WTC11 (cell line): ENCODE measurements at regions not wholly inside any gene's neighbourhood (a gene's known extent, or its start where the extent isn't known, plus 50 kb on each side); places are given as distances from the start of the nearest gene placed in this dataset.

Experiments used
- ATAC-seq: fragments of 200-7000 bp; cut with Tn5 transposase; 2 replicates; pipeline ENCODE4 v1.10.0; 2021; ENCODE audit warnings: mild to moderate bottlenecking, moderate library complexity
- CTCF ChIA-PET: fragments of 300-600 bp; sonication (Branson Sonifier 250); formaldehyde crosslinking; loops from one replicate; lab custom pipeline; 2021; ENCODE audit warnings: antibody characterized with exemption; lab: Charles Lee
- POLR2A ChIA-PET: fragments of 350-600 bp; sonication (Branson Sonifier 250); formaldehyde crosslinking; loops from one replicate; lab custom pipeline; 2021; ENCODE audit warnings: antibody characterized with exemption; lab: Charles Lee
- DNase-seq: peaks from one replicate; pipeline ENCODE4 v3.0.0; 2021; ENCODE audit warnings: low spot score
- H3K27ac Mint-ChIP-seq: 2 replicates; pipeline ENCODE4 v1.8.0; 2021; ENCODE audit warnings: mixed read lengths
- H3K27me3 Mint-ChIP-seq: 2 replicates; pipeline ENCODE4 v1.8.0; 2021; ENCODE audit warnings: low read depth, mild to moderate bottlenecking, moderate library complexity, mixed read lengths
- H3K36me3 Mint-ChIP-seq: 2 replicates; pipeline ENCODE4 v1.8.0; 2021; ENCODE audit warnings: mixed read lengths
- H3K4me1 Mint-ChIP-seq: 2 replicates; pipeline ENCODE4 v1.8.0; 2022; ENCODE audit warnings: mixed read lengths
- H3K4me3 Mint-ChIP-seq: 2 replicates; pipeline ENCODE4 v1.8.0; 2021; ENCODE audit warnings: mild to moderate bottlenecking, moderate library complexity, mixed read lengths
- H3K9me3 Mint-ChIP-seq: 2 replicates; pipeline ENCODE4 v1.8.0; 2021; ENCODE audit warnings: mixed read lengths
- E2F4 ChIP-seq: sonication (generic); formaldehyde crosslinking; IDR thresholded peaks from 2 replicates; pipeline ENCODE4 v1.8.1; 2022; ENCODE audit warnings: low read depth, mild to moderate bottlenecking, moderate library complexity, missing genetic modification reagents, borderline replicate concordance
- EMX1 ChIP-seq: fragments of 250-450 bp; sonication (Bioruptor Pico); IDR thresholded peaks from 2 replicates; pipeline ENCODE4 v1.8.0; 2021; ENCODE audit warnings: mild to moderate bottlenecking
- GRHL2 ChIP-seq: fragments of 250-450 bp; sonication (Bioruptor Pico); IDR thresholded peaks from 2 replicates; pipeline ENCODE4 v1.8.0; 2022; ENCODE audit warnings: mild to moderate bottlenecking, moderate library complexity; ENCODE audit not compliant: insufficient replicate concordance, severe bottlenecking
- NR2C2 ChIP-seq: sonication (generic); formaldehyde crosslinking; IDR thresholded peaks from 2 replicates; pipeline ENCODE4 v1.8.0; 2022; ENCODE audit warnings: mild to moderate bottlenecking, missing genetic modification reagents
- OVOL2 ChIP-seq: fragments of 250-450 bp; sonication (Bioruptor Pico); IDR thresholded peaks from 2 replicates; pipeline ENCODE4 v1.9.0; 2021; ENCODE audit warnings: mild to moderate bottlenecking, borderline replicate concordance
- SMAD3 ChIP-seq: sonication (generic); formaldehyde crosslinking; IDR thresholded peaks from 2 replicates; pipeline ENCODE4 v1.8.0; 2022; ENCODE audit warnings: missing genetic modification reagents, mild to moderate bottlenecking, borderline replicate concordance
- TEAD1 ChIP-seq: sonication (generic); formaldehyde crosslinking; IDR thresholded peaks from 2 replicates; pipeline ENCODE4 v1.8.0; 2022; ENCODE audit warnings: mild to moderate bottlenecking, missing genetic modification reagents
- TEAD4 ChIP-seq: sonication (generic); formaldehyde crosslinking; IDR thresholded peaks from 2 replicates; pipeline ENCODE4 v1.8.0; 2022; ENCODE audit warnings: mild to moderate bottlenecking, missing genetic modification reagents
- ZBTB43 ChIP-seq: sonication (generic); formaldehyde crosslinking; IDR thresholded peaks from 2 replicates; pipeline ENCODE4 v1.8.1; 2023; ENCODE audit warnings: mild to moderate bottlenecking, missing genetic modification reagents
- ZMAT4 ChIP-seq: fragments of 250-450 bp; sonication (Bioruptor Pico); IDR thresholded peaks from 2 replicates; pipeline ENCODE4 v1.9.0; 2021; ENCODE audit warnings: mild to moderate bottlenecking
- ZNF396 ChIP-seq: fragments of 250-450 bp; sonication (Bioruptor Pico); IDR thresholded peaks from 2 replicates; pipeline ENCODE4 v1.8.0; 2021; ENCODE audit warnings: mild to moderate bottlenecking, moderate library complexity, borderline replicate concordance
- ZNF416 ChIP-seq: fragments of 250-450 bp; sonication (Bioruptor Pico); IDR thresholded peaks from 2 replicates; pipeline ENCODE4 v1.9.0; 2021; ENCODE audit warnings: mild to moderate bottlenecking, inconsistent platforms
- ZNF512 ChIP-seq: sonication (generic); formaldehyde crosslinking; IDR thresholded peaks from 2 replicates; pipeline ENCODE4 v1.8.1; 2022; ENCODE audit warnings: missing genetic modification reagents, borderline replicate concordance

GRCh38 chr2:51105811-51106210, 73.9 kb upstream of the NRXN1 start:
- H3K27me3 Mint-ChIP-seq = no peaks in the 10 kb centered on the region
- TF ChIP-seq TEAD1 (CRISPR knock-in tag) (no peak), GRHL2 (CRISPR knock-in tag) (no peak), ZNF512 (CRISPR knock-in tag) (no peak), E2F4 (CRISPR knock-in tag) (no peak)
- no peak overlapping the region for H3K27ac Mint-ChIP-seq
- POLR2A ChIA-PET = no interaction called here
- no peak overlapping the region for H3K4me3 Mint-ChIP-seq
- H3K36me3 Mint-ChIP-seq = no peaks in the 10 kb centered on the region
- DNase-seq (no peak), ATAC-seq (no peak)
- CTCF ChIA-PET = no interaction called here
- no peaks in the 10 kb centered on the region for H3K9me3 Mint-ChIP-seq
- peaks cover 52% of the 10 kb centered on the region for H3K4me1 Mint-ChIP-seq

GRCh38 chr2:51103205-51103604, 71.3 kb upstream of the NRXN1 start:
- ATAC-seq (peak; percentile 94), DNase-seq (peak; percentile 56)
- H3K9me3 Mint-ChIP-seq = peaks cover under 1% of the 10 kb centered on the region; the same call in 1 of the 2 replicates
- no peaks in the 10 kb centered on the region for H3K36me3 Mint-ChIP-seq
- H3K4me3 Mint-ChIP-seq = no peak overlapping the region
- H3K27ac Mint-ChIP-seq = peak overlapping the region; percentile 24
- H3K4me1 Mint-ChIP-seq = peaks cover 33% of the 10 kb centered on the region
- TF ChIP-seq OVOL2 (CRISPR knock-in tag) (no peak), EMX1 (CRISPR knock-in tag) (no peak), NR2C2 (CRISPR knock-in tag) (no peak), TEAD4 (CRISPR knock-in tag) (no peak), ZNF396 (no peak), SMAD3 (CRISPR knock-in tag) (no peak)
- ChIA-PET POLR2A (no interaction called here), CTCF (interaction anchor here (0.6 to 1.4 kb wide), 4 partner anchors 71 to 440 kb away, joined by 3 to 6 read pairs (median 3); partner anchors contain the start of gene NRXN1)
- no peaks in the 10 kb centered on the region for H3K27me3 Mint-ChIP-seq

GRCh38 chr2:51093016-51093415, 61.1 kb upstream of the NRXN1 start:
- DNase-seq = no peak
- POLR2A ChIA-PET = no interaction called here
- Mint-ChIP-seq H3K27ac (no peak overlapping the region), H3K4me3 (no peak overlapping the region), H3K4me1 (peaks cover 2% of the 10 kb centered on the region), H3K27me3 (no peaks in the 10 kb centered on the region), H3K9me3 (peaks cover 8% of the 10 kb centered on the region), H3K36me3 (no peaks in the 10 kb centered on the region)
- CTCF ChIA-PET = no interaction called here
- TF ChIP-seq ZMAT4 (CRISPR knock-in tag) (no peak), E2F4 (CRISPR knock-in tag) (no peak), ZNF416 (no peak), ZBTB43 (CRISPR knock-in tag) (no peak)
- no peak for ATAC-seq
